SK-N-SH treated with all-trans-retinoic acid at 6 μM for 48 hours (cell line): ENCODE measurements at regions not wholly inside any gene's neighbourhood (a gene's known extent, or its start where the extent isn't known, plus 50 kb on each side); places are given as distances from the start of the nearest gene placed in this dataset.

Experiments used
- ATAC-seq: fragments of 200-7000 bp; cut with Tn5 transposase; 3 replicates; pipeline ENCODE4 v1.9.1; 2020; ENCODE audit warnings: mild to moderate bottlenecking, moderate library complexity
- ARNTL ChIP-seq: fragments of 450-650 bp; formaldehyde crosslinking; IDR thresholded peaks from 2 replicates; pipeline ENCODE4 v1.5.0; 2020; ENCODE audit warnings: low read depth, mild to moderate bottlenecking, moderate library complexity, borderline replicate concordance
- BACH2 ChIP-seq: fragments of 250-450 bp; sonication (Bioruptor Pico); IDR thresholded peaks from 2 replicates; pipeline ENCODE4 v1.9.0; 2021; ENCODE audit warnings: mild to moderate bottlenecking, borderline replicate concordance
- CSDC2 ChIP-seq: fragments of 250-450 bp; sonication (Bioruptor Pico); IDR thresholded peaks from 2 replicates; pipeline ENCODE4 v1.5.0; 2020; ENCODE audit warnings: mild to moderate bottlenecking, moderate library complexity
- ESRRG ChIP-seq: fragments of 250-450 bp; sonication (Bioruptor Pico); IDR thresholded peaks from 2 replicates; pipeline ENCODE4 v1.6.1; 2021; ENCODE audit warnings: mild to moderate bottlenecking
- GLIS3 ChIP-seq: fragments of 250-450 bp; sonication (Bioruptor Pico); IDR thresholded peaks from 2 replicates; pipeline ENCODE4 v1.5.0; 2020; ENCODE audit warnings: mild to moderate bottlenecking, moderate library complexity
- ISL1 ChIP-seq: fragments of 250-450 bp; sonication (Bioruptor Pico); IDR thresholded peaks from 2 replicates; pipeline ENCODE4 v2.1.2; 2022; ENCODE audit warnings: mild to moderate bottlenecking, moderate library complexity
- OSR1 ChIP-seq: fragments of 250-450 bp; sonication (Bioruptor Pico); IDR thresholded peaks from 2 replicates; pipeline ENCODE4 v1.8.0; 2022; ENCODE audit warnings: moderate library complexity, mild to moderate bottlenecking, inconsistent platforms
- PPARA ChIP-seq: fragments of 250-450 bp; sonication (Bioruptor Pico); IDR thresholded peaks from 2 replicates; pipeline ENCODE4 v1.5.0; 2020; ENCODE audit warnings: mild to moderate bottlenecking, borderline replicate concordance
- RARB ChIP-seq: fragments of 250-450 bp; sonication (Bioruptor Pico); IDR thresholded peaks from 2 replicates; pipeline ENCODE4 v1.8.0; 2021; ENCODE audit warnings: mild to moderate bottlenecking, moderate library complexity
- SNAI2 ChIP-seq: fragments of 250-450 bp; sonication (Bioruptor Pico); IDR thresholded peaks from 2 replicates; pipeline ENCODE4 v1.5.0; 2020; ENCODE audit warnings: mild to moderate bottlenecking, moderate library complexity
- TCF4 ChIP-seq: fragments of 250-450 bp; sonication (Bioruptor Pico); IDR thresholded peaks from 2 replicates; pipeline ENCODE4 v1.8.0; 2021; ENCODE audit warnings: mild to moderate bottlenecking, moderate library complexity, borderline replicate concordance
- TOX ChIP-seq: fragments of 250-450 bp; sonication (Bioruptor Pico); IDR thresholded peaks from 2 replicates; pipeline ENCODE4 v1.8.0; 2021; ENCODE audit warnings: mild to moderate bottlenecking, moderate library complexity, borderline replicate concordance
- ZFP3 ChIP-seq: fragments of 250-450 bp; sonication (Bioruptor Pico); IDR thresholded peaks from 2 replicates; pipeline ENCODE4 v1.5.0; 2020; ENCODE audit warnings: mild to moderate bottlenecking, moderate library complexity
- ZFP30 ChIP-seq: fragments of 450-650 bp; formaldehyde crosslinking; IDR thresholded peaks from 2 replicates; pipeline ENCODE4 v1.5.0; 2022; ENCODE audit warnings: mild to moderate bottlenecking, moderate library complexity
- ZNF565 ChIP-seq: fragments of 450-650 bp; formaldehyde crosslinking; conservative IDR thresholded peaks from 2 replicates; pipeline ENCODE4 v1.5.0; 2020; ENCODE audit warnings: low read depth, mild to moderate bottlenecking, moderate library complexity
- ZNF70 ChIP-seq: fragments of 450-650 bp; formaldehyde crosslinking; IDR thresholded peaks from 2 replicates; pipeline ENCODE4 v1.5.0; 2020; ENCODE audit warnings: mild to moderate bottlenecking, moderate library complexity
- ZNF8 ChIP-seq: fragments of 450-650 bp; formaldehyde crosslinking; IDR thresholded peaks from 2 replicates; pipeline ENCODE4 v1.5.0; 2020; ENCODE audit warnings: mild to moderate bottlenecking, moderate library complexity
- TF ChIP-seq, protein P1 (sequence below): fragments of 250-450 bp; sonication (Bioruptor Pico); IDR thresholded peaks from 2 replicates; pipeline ENCODE4 v1.8.0; 2020; ENCODE audit warnings: mild to moderate bottlenecking, moderate library complexity, borderline replicate concordance
- TF ChIP-seq, protein P2 (sequence below): fragments of 250-450 bp; sonication (Bioruptor Pico); IDR thresholded peaks from 2 replicates; pipeline ENCODE4 v1.8.0; 2021; ENCODE audit warnings: low read depth, mild to moderate bottlenecking, moderate library complexity, borderline replicate concordance
- TF ChIP-seq, protein P3 (sequence below): fragments of 250-450 bp; sonication (Bioruptor Pico); IDR thresholded peaks from 2 replicates; pipeline ENCODE4 v1.5.1; 2020; ENCODE audit warnings: low read depth, mild to moderate bottlenecking, moderate library complexity
- TF ChIP-seq, protein P4 (sequence below): fragments of 250-450 bp; sonication (Bioruptor Pico); IDR thresholded peaks from 2 replicates; pipeline ENCODE4 v1.5.1; 2021; ENCODE audit warnings: mild to moderate bottlenecking, moderate library complexity

DNA sequence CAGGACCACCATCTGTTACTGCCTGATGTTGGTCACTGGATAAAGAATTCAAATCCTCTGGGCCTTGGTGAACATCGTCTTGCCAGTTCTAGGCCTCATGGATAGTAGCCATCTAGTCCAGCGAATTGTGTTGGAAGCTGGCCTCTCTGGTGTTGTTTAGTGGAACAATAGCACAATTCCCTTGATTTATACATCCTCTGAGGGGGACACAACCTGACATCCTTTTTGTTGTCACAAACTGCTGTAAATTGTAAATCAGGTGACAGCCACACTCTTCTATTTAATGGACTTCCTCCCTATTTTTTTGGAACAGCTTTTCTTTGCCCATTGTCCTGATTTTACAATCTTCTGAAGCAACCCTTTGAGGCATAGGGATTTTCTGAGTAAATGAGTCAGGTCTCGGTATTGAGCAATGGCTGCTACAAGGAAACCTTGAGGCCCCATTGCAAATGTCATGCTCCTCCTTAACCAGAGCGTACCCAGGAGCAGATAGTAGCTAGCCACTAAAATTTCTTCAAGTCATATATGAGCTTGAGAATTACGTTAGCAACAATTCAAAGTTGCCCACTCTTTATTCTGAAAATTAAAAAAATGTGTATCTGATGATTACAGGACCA is 263.3 kb downstream of the COG6 start:
- ATAC-seq, result no peak

DNA sequence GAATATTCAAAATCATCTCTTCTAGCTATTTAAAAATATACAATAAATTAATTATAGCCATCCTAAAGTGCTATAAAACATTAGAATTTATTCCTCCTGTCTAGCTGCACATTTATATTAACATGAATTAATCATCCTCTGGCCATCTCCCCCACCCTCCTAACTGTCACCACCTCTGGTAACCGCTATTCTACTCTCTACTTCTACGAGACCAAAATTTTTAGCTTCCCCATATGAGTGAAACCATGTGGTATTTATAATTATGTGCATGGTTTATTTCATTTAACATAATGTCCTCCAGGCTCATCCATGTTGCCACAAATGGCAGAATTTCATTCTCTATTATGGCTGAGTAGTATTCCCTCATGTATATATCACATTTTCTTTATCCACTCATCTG is 265.2 kb downstream of the COG6 start:
- TF ChIP-seq PPARA (CRISPR knock-in tag) (no peak), CSDC2 (CRISPR knock-in tag) (no peak), TCF4 (CRISPR knock-in tag) (no peak), BACH2 (CRISPR knock-in tag) (no peak), ISL1 (CRISPR knock-in tag) (no peak), ESRRG (CRISPR knock-in tag) (no peak), ARNTL (CRISPR knock-in tag) (no peak), ZFP30 (CRISPR knock-in tag) (no peak), ZNF70 (CRISPR knock-in tag) (no peak), GLIS3 (CRISPR knock-in tag) (no peak), RARB (CRISPR knock-in tag) (no peak), OSR1 (CRISPR knock-in tag) (no peak), ZNF565 (CRISPR knock-in tag) (no peak), ZNF8 (CRISPR knock-in tag) (no peak), ZFP3 (CRISPR knock-in tag) (no peak)
- TF ChIP-seq, protein P1, sequence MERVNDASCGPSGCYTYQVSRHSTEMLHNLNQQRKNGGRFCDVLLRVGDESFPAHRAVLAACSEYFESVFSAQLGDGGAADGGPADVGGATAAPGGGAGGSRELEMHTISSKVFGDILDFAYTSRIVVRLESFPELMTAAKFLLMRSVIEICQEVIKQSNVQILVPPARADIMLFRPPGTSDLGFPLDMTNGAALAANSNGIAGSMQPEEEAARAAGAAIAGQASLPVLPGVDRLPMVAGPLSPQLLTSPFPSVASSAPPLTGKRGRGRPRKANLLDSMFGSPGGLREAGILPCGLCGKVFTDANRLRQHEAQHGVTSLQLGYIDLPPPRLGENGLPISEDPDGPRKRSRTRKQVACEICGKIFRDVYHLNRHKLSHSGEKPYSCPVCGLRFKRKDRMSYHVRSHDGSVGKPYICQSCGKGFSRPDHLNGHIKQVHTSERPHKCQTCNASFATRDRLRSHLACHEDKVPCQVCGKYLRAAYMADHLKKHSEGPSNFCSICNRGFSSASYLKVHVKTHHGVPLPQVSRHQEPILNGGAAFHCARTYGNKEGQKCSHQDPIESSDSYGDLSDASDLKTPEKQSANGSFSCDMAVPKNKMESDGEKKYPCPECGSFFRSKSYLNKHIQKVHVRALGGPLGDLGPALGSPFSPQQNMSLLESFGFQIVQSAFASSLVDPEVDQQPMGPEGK, result no peak
- TF ChIP-seq, all 23 proteins: peak for 0
- ATAC-seq, result no peak

More for the DNA sequence above, 263.3 kb downstream of the COG6 start:
- TF ChIP-seq TOX, result no peak
- TF ChIP-seq, protein P2, sequence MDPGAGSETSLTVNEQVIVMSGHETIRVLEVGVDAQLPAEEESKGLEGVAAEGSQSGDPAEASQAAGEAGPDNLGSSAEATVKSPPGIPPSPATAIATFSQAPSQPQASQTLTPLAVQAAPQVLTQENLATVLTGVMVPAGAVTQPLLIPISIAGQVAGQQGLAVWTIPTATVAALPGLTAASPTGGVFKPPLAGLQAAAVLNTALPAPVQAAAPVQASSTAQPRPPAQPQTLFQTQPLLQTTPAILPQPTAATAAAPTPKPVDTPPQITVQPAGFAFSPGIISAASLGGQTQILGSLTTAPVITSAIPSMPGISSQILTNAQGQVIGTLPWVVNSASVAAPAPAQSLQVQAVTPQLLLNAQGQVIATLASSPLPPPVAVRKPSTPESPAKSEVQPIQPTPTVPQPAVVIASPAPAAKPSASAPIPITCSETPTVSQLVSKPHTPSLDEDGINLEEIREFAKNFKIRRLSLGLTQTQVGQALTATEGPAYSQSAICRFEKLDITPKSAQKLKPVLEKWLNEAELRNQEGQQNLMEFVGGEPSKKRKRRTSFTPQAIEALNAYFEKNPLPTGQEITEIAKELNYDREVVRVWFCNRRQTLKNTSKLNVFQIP (CRISPR knock-in tag), result no peak

DNA sequence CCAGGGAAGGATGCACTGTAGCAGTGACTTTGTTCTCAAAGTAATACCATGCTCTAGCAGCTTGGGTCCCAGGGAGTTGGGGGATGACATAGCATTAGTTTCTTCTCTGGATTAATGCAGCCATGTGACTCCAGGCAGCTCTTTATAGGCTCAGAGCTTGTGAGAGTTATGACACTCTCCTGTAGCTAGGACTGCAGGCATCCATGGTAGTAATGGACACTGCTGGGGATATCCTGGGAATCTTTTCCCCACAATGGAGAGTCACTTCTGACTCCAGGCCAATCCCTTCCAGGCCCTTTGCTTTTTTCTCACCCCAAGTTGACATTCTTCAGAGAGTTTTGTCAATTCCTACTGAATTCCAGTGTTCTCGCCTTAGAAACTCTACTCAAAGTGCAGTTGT is 270.9 kb downstream of the COG6 start:
- no peak for ATAC-seq

More for the DNA sequence above, 270.9 kb downstream of the COG6 start:
- TF ChIP-seq, protein P1, result no peak
- TF ChIP-seq, protein P3, sequence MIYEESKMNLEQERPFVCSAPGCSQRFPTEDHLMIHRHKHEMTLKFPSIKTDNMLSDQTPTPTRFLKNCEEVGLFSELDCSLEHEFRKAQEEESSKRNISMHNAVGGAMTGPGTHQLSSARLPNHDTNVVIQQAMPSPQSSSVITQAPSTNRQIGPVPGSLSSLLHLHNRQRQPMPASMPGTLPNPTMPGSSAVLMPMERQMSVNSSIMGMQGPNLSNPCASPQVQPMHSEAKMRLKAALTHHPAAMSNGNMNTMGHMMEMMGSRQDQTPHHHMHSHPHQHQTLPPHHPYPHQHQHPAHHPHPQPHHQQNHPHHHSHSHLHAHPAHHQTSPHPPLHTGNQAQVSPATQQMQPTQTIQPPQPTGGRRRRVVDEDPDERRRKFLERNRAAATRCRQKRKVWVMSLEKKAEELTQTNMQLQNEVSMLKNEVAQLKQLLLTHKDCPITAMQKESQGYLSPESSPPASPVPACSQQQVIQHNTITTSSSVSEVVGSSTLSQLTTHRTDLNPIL, result no peak
- TF ChIP-seq BACH2 (CRISPR knock-in tag), result no peak
- TF ChIP-seq, protein P4, sequence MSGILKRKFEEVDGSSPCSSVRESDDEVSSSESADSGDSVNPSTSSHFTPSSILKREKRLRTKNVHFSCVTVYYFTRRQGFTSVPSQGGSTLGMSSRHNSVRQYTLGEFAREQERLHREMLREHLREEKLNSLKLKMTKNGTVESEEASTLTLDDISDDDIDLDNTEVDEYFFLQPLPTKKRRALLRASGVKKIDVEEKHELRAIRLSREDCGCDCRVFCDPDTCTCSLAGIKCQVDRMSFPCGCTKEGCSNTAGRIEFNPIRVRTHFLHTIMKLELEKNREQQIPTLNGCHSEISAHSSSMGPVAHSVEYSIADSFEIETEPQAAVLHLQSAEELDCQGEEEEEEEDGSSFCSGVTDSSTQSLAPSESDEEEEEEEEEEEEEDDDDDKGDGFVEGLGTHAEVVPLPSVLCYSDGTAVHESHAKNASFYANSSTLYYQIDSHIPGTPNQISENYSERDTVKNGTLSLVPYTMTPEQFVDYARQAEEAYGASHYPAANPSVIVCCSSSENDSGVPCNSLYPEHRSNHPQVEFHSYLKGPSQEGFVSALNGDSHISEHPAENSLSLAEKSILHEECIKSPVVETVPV (CRISPR knock-in tag), result no peak
- no peak for TF ChIP-seq OSR1 (CRISPR knock-in tag)
- no peak for TF ChIP-seq ZNF70 (CRISPR knock-in tag)
- no peak for TF ChIP-seq PPARA (CRISPR knock-in tag)
- no peak for TF ChIP-seq SNAI2 (CRISPR knock-in tag)
- TF ChIP-seq GLIS3 (CRISPR knock-in tag), result no peak
- TF ChIP-seq RARB (CRISPR knock-in tag), result no peak
- no peak for TF ChIP-seq CSDC2 (CRISPR knock-in tag)
- TF ChIP-seq ESRRG (CRISPR knock-in tag), result no peak
- TF ChIP-seq ARNTL (CRISPR knock-in tag), result no peak
- TF ChIP-seq, protein P2 (CRISPR knock-in tag), result no peak
- TF ChIP-seq, all 23 proteins: peak for 0
